Sigmoid colon (tissue), 4 donors: ENCODE measurements at regions not wholly inside any gene's neighbourhood (a gene's known extent, or its start where the extent isn't known, plus 50 kb on each side); places are given as distances from the start of the nearest gene placed in this dataset.

ENCODE experiments used
- CTCF ChIP-seq, 4 experiments: fragments of 450-650 bp in 3 of 4; fragments of 200-600 bp in 1 of 4; IDR thresholded peaks; one replicate each; pipeline ENCODE4 v1.5.1; 2016 to 2019; ENCODE audit warnings: antibody characterized with exemption in 4 of 4, mild to moderate bottlenecking in 3 of 4, moderate library complexity in 2 of 4
- POLR2A ChIP-seq, 2 donors: fragments of 450-650 bp; IDR thresholded peaks; one replicate each; pipeline ENCODE4 v1.6.1; 2016; ENCODE audit warnings: antibody characterized with exemption in 2 of 2, mild to moderate bottlenecking in 2 of 2, moderate library complexity in 2 of 2
- POLR2AphosphoS5 ChIP-seq, 4 donors: sonication (generic); formaldehyde crosslinking; IDR thresholded peaks; one replicate each; pipeline ENCODE4 v1.6.1; 2017; ENCODE audit warnings: antibody characterized with exemption in 4 of 4

GRCh38 chr4:27474691-27475090 lies 614.0 kb downstream of the STIM2 start:
- TF ChIP-seq CTCF (IDR thresholded peaks at IDR 0.05): no peak
- TF ChIP-seq POLR2AphosphoS5 (IDR thresholded peaks at IDR 0.05): no peak
- TF ChIP-seq POLR2A (IDR thresholded peaks at IDR 0.05): no peak
